H9 (cell line): ENCODE measurements at regions not wholly inside any gene's neighbourhood (a gene's known extent, or its start where the extent isn't known, plus 50 kb on each side); places are given as distances from the start of the nearest gene placed in this dataset.
A peak's percentile ranks its signal among the peaks of the same experiment; 100 is the strongest.

ENCODE experiments used
- DNase-seq: peaks from one replicate; pipeline ENCODE4 v3.0.0-alpha.2; 2017
- H2AFZ ChIP-seq: one replicate; pipeline ENCODE4 v1.6.1; 2013; ENCODE audit warnings: mild to moderate bottlenecking, low read length, control low read depth, moderate library complexity
- H2AK5ac ChIP-seq: 2 replicates; pipeline ENCODE4 v1.6.1; 2013; ENCODE audit warnings: low read length, control low read depth, mixed read lengths; ENCODE audit not compliant: insufficient read length
- H2BK120ac ChIP-seq: one replicate; pipeline ENCODE4 v1.6.1; 2013; ENCODE audit warnings: low read depth, mild to moderate bottlenecking, low read length, control low read depth, inconsistent platforms; ENCODE audit not compliant: poor library complexity, severe bottlenecking
- H2BK12ac ChIP-seq: 2 replicates; pipeline ENCODE4 v1.6.1; 2013; ENCODE audit warnings: low read length, control low read depth, mixed read lengths, low read depth; ENCODE audit not compliant: insufficient read length
- H2BK15ac ChIP-seq: 2 replicates; pipeline ENCODE4 v1.6.1; 2013; ENCODE audit warnings: low read depth, low read length, control low read depth
- H2BK20ac ChIP-seq: one replicate; pipeline ENCODE4 v1.6.1; 2013; ENCODE audit warnings: low read depth, mild to moderate bottlenecking, low read length, control low read depth, inconsistent platforms; ENCODE audit not compliant: poor library complexity, severe bottlenecking
- H2BK5ac ChIP-seq: 2 replicates; pipeline ENCODE4 v1.6.1; 2013; ENCODE audit warnings: low read length, control low read depth, mixed read lengths; ENCODE audit not compliant: insufficient read length
- H3K14ac ChIP-seq: 2 replicates; pipeline ENCODE4 v1.6.1; 2013; ENCODE audit warnings: low read length, control low read depth; ENCODE audit not compliant: insufficient read depth
- H3K18ac ChIP-seq: 2 replicates; pipeline ENCODE4 v1.6.1; 2013; ENCODE audit warnings: low read depth, mild to moderate bottlenecking, mixed read lengths, low read length, control low read depth; ENCODE audit not compliant: insufficient read length
- H3K23ac ChIP-seq: 2 replicates; pipeline ENCODE4 v1.6.1; 2013; ENCODE audit warnings: low read length, control low read depth, mixed read lengths, low read depth; ENCODE audit not compliant: insufficient read length
- H3K23me2 ChIP-seq: 2 replicates; pipeline ENCODE4 v1.6.1; 2013; ENCODE audit warnings: low read depth, mild to moderate bottlenecking, mixed read lengths, low read length, control low read depth; ENCODE audit not compliant: insufficient read length, poor library complexity, severe bottlenecking
- H3K27ac ChIP-seq: 2 replicates; pipeline ENCODE4 v1.5.1; 2013; ENCODE audit warnings: low read length, control low read depth, mixed read lengths, low read depth; ENCODE audit not compliant: insufficient read length
- H3K27me3 ChIP-seq: 2 replicates; pipeline ENCODE4 v1.6.1; 2013; ENCODE audit warnings: low read length, control low read depth, inconsistent platforms; ENCODE audit not compliant: insufficient read depth
- H3K4ac ChIP-seq: 2 replicates; pipeline ENCODE4 v1.6.1; 2013; ENCODE audit warnings: low read depth, mild to moderate bottlenecking, control low read depth, inconsistent platforms, low read length, moderate library complexity
- H3K4me1 ChIP-seq: 2 replicates; pipeline ENCODE4 v1.6.1; 2013; ENCODE audit warnings: low read length, control low read depth, inconsistent platforms; ENCODE audit not compliant: insufficient read depth
- H3K4me2 ChIP-seq: 2 replicates; pipeline ENCODE4 v1.6.1; 2013; ENCODE audit warnings: low read length, control low read depth, mixed read lengths; ENCODE audit not compliant: insufficient read length, insufficient read depth
- H3K56ac ChIP-seq: 2 replicates; pipeline ENCODE4 v1.6.1; 2013; ENCODE audit warnings: low read depth, mild to moderate bottlenecking, mixed read lengths, low read length, control low read depth; ENCODE audit not compliant: insufficient read length
- H3K79me1 ChIP-seq: 2 replicates; pipeline ENCODE4 v1.6.1; 2013; ENCODE audit warnings: low read depth, mild to moderate bottlenecking, moderate library complexity, low read length, control low read depth, inconsistent platforms; ENCODE audit not compliant: insufficient read depth, poor library complexity, severe bottlenecking
- H3K79me2 ChIP-seq: 2 replicates; pipeline ENCODE4 v1.6.1; 2013; ENCODE audit warnings: low read length, control low read depth, inconsistent platforms; ENCODE audit not compliant: insufficient read depth
- H3K9ac ChIP-seq: 2 replicates; pipeline ENCODE4 v1.6.1; 2013; ENCODE audit warnings: low read length, control low read depth, mixed read lengths; ENCODE audit not compliant: insufficient read length; ENCODE audit errors: extremely low read depth
- H3K9me3 ChIP-seq: one replicate; pipeline ENCODE4 v1.6.1; 2013; ENCODE audit warnings: low read depth, low read length, inconsistent platforms; ENCODE audit not compliant: control insufficient read depth
- H3T11ph ChIP-seq: one replicate; pipeline ENCODE4 v1.6.1; 2013; ENCODE audit warnings: mild to moderate bottlenecking, low read length, control low read depth, inconsistent platforms
- H4K20me1 ChIP-seq: one replicate; pipeline ENCODE4 v1.6.1; 2013; ENCODE audit not compliant: control insufficient read depth, insufficient read length, insufficient read depth
- H4K5ac ChIP-seq: 2 replicates; pipeline ENCODE4 v1.6.1; 2013; ENCODE audit warnings: low read depth, mild to moderate bottlenecking, mixed read lengths, low read length, control low read depth; ENCODE audit not compliant: insufficient read length
- H4K8ac ChIP-seq: replicated peaks from 2 replicates; pipeline ENCODE4 v1.6.1; 2013; ENCODE audit warnings: low read length, control low read depth, mixed read lengths, low read depth; ENCODE audit not compliant: insufficient read length
- H4K91ac ChIP-seq: 2 replicates; pipeline ENCODE4 v1.6.1; 2013; ENCODE audit warnings: low read depth, mild to moderate bottlenecking, moderate library complexity, mixed read lengths, low read length, control low read depth; ENCODE audit not compliant: insufficient read length
- H3K27ac Mint-ChIP-seq, 3 experiments: 2 replicates in 2 of 3; 3 replicates in 1 of 3; pipeline ENCODE4 v1.8.0; 2020 to 2021; ENCODE audit warnings: mixed read lengths in 3 of 3, mild to moderate bottlenecking in 1 of 3, moderate library complexity in 1 of 3
- H3K27me3 Mint-ChIP-seq: 2 replicates; pipeline ENCODE4 v1.8.0; 2021; ENCODE audit warnings: low read depth, mild to moderate bottlenecking, moderate library complexity, mixed read lengths
- H3K36me3 Mint-ChIP-seq, 3 experiments: 2 replicates in 2 of 3; 3 replicates in 1 of 3; pipeline ENCODE4 v1.8.0; 2020 to 2021; ENCODE audit warnings: low read depth in 3 of 3, mixed read lengths in 3 of 3; ENCODE audit not compliant: insufficient read depth in 1 of 3
- H3K4me1 Mint-ChIP-seq, 2 experiments: 2 replicates each; pipeline ENCODE4 v1.8.0; 2020; ENCODE audit warnings: mixed read lengths in 2 of 2
- H3K4me3 Mint-ChIP-seq, 2 experiments: 2 replicates in 1 of 2; 3 replicates in 1 of 2; pipeline ENCODE4 v1.8.0; 2020 to 2021; ENCODE audit warnings: mild to moderate bottlenecking in 2 of 2, mixed read lengths in 2 of 2, moderate library complexity in 1 of 2
- H3K9me3 Mint-ChIP-seq, 2 experiments: 2 replicates in 1 of 2; 3 replicates in 1 of 2; pipeline ENCODE4 v1.8.0; 2020; ENCODE audit warnings: mild to moderate bottlenecking in 2 of 2, mixed read lengths in 2 of 2, moderate library complexity in 1 of 2
- CTCF ChIP-seq: fragments of 200-600 bp; sonication (generic); conservative IDR thresholded peaks from 3 replicates; pipeline ENCODE4 v1.8.0; 2021; ENCODE audit warnings: antibody characterized with exemption, mild to moderate bottlenecking
- WGBS: extraction: QIAGEN DNeasy Blood & Tissue Kit; methylation state at CpG from one replicate; pipeline ENCODE4 v1.1.7; 2013; ENCODE audit warnings: missing lambda C conversion rate, low lambda C conversion rate, mixed read lengths; ENCODE audit not compliant: insufficient read length; ENCODE audit errors: extremely low coverage; 5-methylcytosine and 5-hydroxymethylcytosine counted together

GRCh38 chr4:181264893-181265292 lies 978.3 kb upstream of the TENM3 start:
- no peak overlapping the region for H3K56ac ChIP-seq
- WGBS, result no CpG with 5 or more reads among the region's 9 CpGs
- no peaks in the 10 kb centered on the region for H3K79me1 ChIP-seq
- no peak overlapping the region for H3K9ac ChIP-seq
- H2BK20ac ChIP-seq, result no peak overlapping the region
- H4K8ac ChIP-seq, result no peak overlapping the region
- no peak overlapping the region for H4K91ac ChIP-seq
- H3K23ac ChIP-seq, result no peak overlapping the region
- no peak overlapping the region for H3K27ac ChIP-seq
- no peak overlapping the region for H3K4me2 ChIP-seq
- H3K4me1 ChIP-seq, result no peaks in the 10 kb centered on the region; the same call in 1 of the 2 replicates
- H4K5ac ChIP-seq, result no peak overlapping the region
- no peaks in the 10 kb centered on the region for H3K27me3 ChIP-seq
- no peaks in the 10 kb centered on the region for H3K9me3 Mint-ChIP-seq
- H3K18ac ChIP-seq, result no peak overlapping the region
- peaks cover 12 to 20% of the 10 kb centered on the region in 2 experiments for H3K4me1 Mint-ChIP-seq
- no peak overlapping the region for H2BK120ac ChIP-seq
- no peaks in the 10 kb centered on the region for H3K9me3 ChIP-seq
- no peaks in the 10 kb centered on the region for H3K36me3 Mint-ChIP-seq
- H2AFZ ChIP-seq, result no peak overlapping the region
- no peak overlapping the region for H3K27ac Mint-ChIP-seq
- no peaks in the 10 kb centered on the region for H3K79me2 ChIP-seq
- H3K4ac ChIP-seq, result no peak overlapping the region
- DNase-seq, result peak; percentile 35
- no peak overlapping the region for H3K14ac ChIP-seq
- H3K4me3 Mint-ChIP-seq, result no peak overlapping the region
- H2BK12ac ChIP-seq, result no peak overlapping the region
- no peak overlapping the region for H2AK5ac ChIP-seq
- H2BK15ac ChIP-seq, result no peak overlapping the region
- H2BK5ac ChIP-seq, result no peak overlapping the region
- no peaks in the 10 kb centered on the region for H3K27me3 Mint-ChIP-seq
- H4K20me1 ChIP-seq, result no peaks in the 10 kb centered on the region
- no peak for TF ChIP-seq CTCF
- no peaks in the 10 kb centered on the region for H3K23me2 ChIP-seq
- no peak overlapping the region for H3T11ph ChIP-seq
